Astrocyte (in vitro differentiated cells and primary cell): ENCODE measurements at regions not wholly inside any gene's neighbourhood (a gene's known extent, or its start where the extent isn't known, plus 50 kb on each side); places are given as distances from the start of the nearest gene placed in this dataset.

Experiments used
- CTCF ChIP-seq: IDR thresholded peaks from 2 replicates; pipeline ENCODE4 v1.5.1; 2011; ENCODE audit warnings: low read depth, mild to moderate bottlenecking, inconsistent platforms, low read length, moderate library complexity; ENCODE audit not compliant: insufficient read depth
- EZH2 ChIP-seq: IDR thresholded peaks from 2 replicates; pipeline ENCODE4 v1.6.1; 2012; ENCODE audit warnings: mild to moderate bottlenecking, low read length, inconsistent platforms; ENCODE audit not compliant: insufficient read depth

- TF ChIP-seq CTCF, result no peak
- TF ChIP-seq EZH2, result no peak
These were observed 250.1 kb downstream of the NUAK1 start for GRCh38 chr12:105888696-105889095.
